ENCODE measurements at regions not wholly inside any gene's neighbourhood (a gene's known extent, or its start where the extent isn't known, plus 50 kb on each side); places are given as distances from the start of the nearest gene placed in this dataset.

DNA sequence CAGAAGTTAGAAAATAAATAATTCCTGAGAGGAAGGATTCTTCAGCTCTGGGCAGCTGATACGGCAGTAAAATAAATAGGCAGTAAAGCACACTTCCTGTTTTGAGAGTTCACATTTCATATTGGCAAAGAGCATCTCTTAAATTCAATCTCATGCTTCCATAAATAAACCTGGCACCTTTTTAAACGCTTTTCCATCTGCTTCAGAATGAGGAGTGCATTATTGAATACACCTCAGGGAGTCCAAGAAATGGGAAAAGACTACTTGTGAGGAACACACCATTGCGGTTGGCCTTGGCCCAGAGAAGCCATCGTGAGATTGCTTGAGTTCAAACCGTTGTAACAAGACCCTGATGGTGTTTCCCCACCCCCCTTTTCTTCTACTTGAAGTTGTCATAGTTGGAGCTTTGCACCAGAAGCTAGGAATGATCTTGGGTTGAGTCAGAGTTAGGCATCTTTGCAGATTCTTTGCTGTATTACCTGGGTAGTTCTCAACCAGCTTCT lies 123.9 kb downstream of the RDH14 start:
- intact Hi-C loops (cut with micrococcal nuclease): no loop called here
- Histone ChIP-seq H3K4me1 (ENCODE audit: insufficient read depth, low read length) (no peaks in the 10 kb centered on the region), H3K36me3 (ENCODE audit: insufficient read depth, low read length) (no peaks in the 10 kb centered on the region), H3K9me3 (ENCODE audit: control insufficient read depth in 1 of 2, low read length in 2 of 2) (no peaks in the 10 kb centered on the region), H3K4me3 (ENCODE audit: low read length in 2 of 2) (no peak overlapping the region), H3K27ac (ENCODE audit: low read depth, low read length) (no peak overlapping the region), H3K27me3 (ENCODE audit: insufficient read depth, low read length) (no peaks in the 10 kb centered on the region)
- H3K27ac Mint-ChIP-seq: no peak overlapping the region
- DNase-seq: no peak
- POLR2A ChIA-PET (ENCODE audit: partially characterized antibody): no interaction called here
- peaks cover 4% of the 10 kb centered on the region in 2 donors for H3K27me3 Mint-ChIP-seq
- no peaks in the 10 kb centered on the region for H3K4me1 Mint-ChIP-seq
- no peaks in the 10 kb centered on the region for H3K36me3 Mint-ChIP-seq
- CTCF ChIA-PET (ENCODE audit: partially characterized antibody): no interaction called here
- H3K9me3 Mint-ChIP-seq: no peaks in the 10 kb centered on the region
- no peak overlapping the region for H3K4me3 Mint-ChIP-seq

DNA sequence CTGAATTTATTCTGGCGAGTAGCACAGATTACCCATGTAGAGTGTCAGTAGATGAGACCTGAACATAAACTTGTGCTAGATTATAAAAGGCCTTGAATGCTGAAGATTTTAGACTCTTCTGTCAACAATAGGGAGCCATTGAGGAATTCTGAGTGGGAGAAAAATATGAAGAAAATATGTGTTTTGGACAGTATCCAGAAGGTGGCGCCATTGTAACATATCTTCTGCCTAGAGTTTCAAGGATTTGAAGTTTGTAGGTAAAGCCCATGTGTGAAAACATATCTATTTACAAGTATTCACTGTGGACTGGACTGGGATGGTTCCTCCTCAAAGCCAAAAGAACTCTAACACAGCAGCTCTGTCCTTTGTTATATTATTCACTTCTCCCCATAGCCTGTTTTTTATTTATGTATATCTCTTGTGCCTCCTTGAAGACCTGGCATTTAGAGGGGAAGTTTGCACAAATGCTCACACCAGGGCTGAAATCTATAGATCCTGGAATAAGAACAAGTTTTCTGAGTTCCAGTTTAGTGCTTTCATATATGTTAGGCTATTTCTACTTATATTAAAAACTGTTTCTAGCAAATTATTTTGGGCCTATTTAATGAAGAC lies 124.9 kb downstream of the RDH14 start:
- no peaks in the 10 kb centered on the region for H3K36me3 Mint-ChIP-seq
- H3K27ac Mint-ChIP-seq: no peak overlapping the region
- Histone ChIP-seq H3K27me3 (ENCODE audit: insufficient read depth, low read length) (no peaks in the 10 kb centered on the region), H3K4me1 (ENCODE audit: insufficient read depth, low read length) (no peaks in the 10 kb centered on the region), H3K9me3 (ENCODE audit: control insufficient read depth in 1 of 2, low read length in 2 of 2) (no peaks in the 10 kb centered on the region), H3K4me3 (ENCODE audit: low read length in 2 of 2) (no peak overlapping the region), H3K27ac (ENCODE audit: low read depth, low read length) (no peak overlapping the region), H3K36me3 (ENCODE audit: insufficient read depth, low read length) (no peaks in the 10 kb centered on the region)
- POLR2A ChIA-PET (ENCODE audit: partially characterized antibody): no interaction called here
- no peak overlapping the region for H3K4me3 Mint-ChIP-seq
- peak in 4 of 5 donors; percentile 8 to 13 (median 9) for DNase-seq
- H3K27me3 Mint-ChIP-seq: peaks cover 1 to 4% of the 10 kb centered on the region in 2 donors
- H3K9me3 Mint-ChIP-seq: no peaks in the 10 kb centered on the region
- H3K4me1 Mint-ChIP-seq: no peaks in the 10 kb centered on the region
- intact Hi-C loops (cut with micrococcal nuclease): no loop called here
- CTCF ChIA-PET (ENCODE audit: partially characterized antibody): no interaction called here

- no peak for DNase-seq
- Mint-ChIP-seq H3K9me3 (no peaks in the 10 kb centered on the region), H3K27ac (no peak overlapping the region), H3K27me3 (peaks cover 0 to 4% of the 10 kb centered on the region in 2 donors), H3K36me3 (no peaks in the 10 kb centered on the region), H3K4me3 (no peak overlapping the region), H3K4me1 (no peaks in the 10 kb centered on the region)
- no peaks in the 10 kb centered on the region for H3K36me3 ChIP-seq (ENCODE audit: insufficient read depth, low read length)
- H3K9me3 ChIP-seq (ENCODE audit: control insufficient read depth in 1 of 2, low read length in 2 of 2): no peaks in the 10 kb centered on the region
- ChIA-PET POLR2A (ENCODE audit: partially characterized antibody) (no interaction called here), CTCF (ENCODE audit: partially characterized antibody) (no interaction called here)
- no peak overlapping the region for H3K4me3 ChIP-seq (ENCODE audit: low read length in 2 of 2)
- H3K4me1 ChIP-seq (ENCODE audit: insufficient read depth, low read length): no peaks in the 10 kb centered on the region
- H3K27me3 ChIP-seq (ENCODE audit: insufficient read depth, low read length): no peaks in the 10 kb centered on the region
- intact Hi-C loops (cut with micrococcal nuclease): no loop called here
- no peak overlapping the region for H3K27ac ChIP-seq (ENCODE audit: low read depth, low read length)
Measured at GRCh38 chr2:18433872-18434271, 126.6 kb downstream of the RDH14 start.

DNA sequence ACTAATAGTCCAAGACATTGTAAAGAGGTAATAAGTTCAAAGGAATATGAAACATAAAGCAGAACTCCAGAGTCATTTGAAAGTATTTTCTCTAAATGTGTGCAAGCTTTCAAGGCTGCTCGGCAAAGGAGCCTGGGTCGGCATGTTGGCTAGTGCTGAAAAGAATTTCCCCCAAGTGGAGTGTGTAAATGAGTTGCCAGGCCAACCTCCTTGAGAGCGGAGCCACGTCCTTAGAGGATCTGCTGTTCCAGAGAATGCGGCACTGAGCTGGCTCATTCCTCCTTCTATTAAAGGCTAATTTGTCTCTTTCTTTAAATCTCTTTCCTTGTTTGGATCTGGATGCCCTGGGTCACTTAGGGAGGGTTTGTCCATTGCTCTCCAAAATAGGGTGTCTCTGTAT lies 127.5 kb downstream of the RDH14 start:
- Mint-ChIP-seq H3K9me3 (no peaks in the 10 kb centered on the region), H3K36me3 (no peaks in the 10 kb centered on the region), H3K4me1 (no peaks in the 10 kb centered on the region), H3K4me3 (no peak overlapping the region), H3K27me3 (peaks cover 0 to 4% of the 10 kb centered on the region in 2 donors), H3K27ac (no peak overlapping the region)
- DNase-seq: no peak
- ChIA-PET POLR2A (ENCODE audit: partially characterized antibody) (no interaction called here), CTCF (ENCODE audit: partially characterized antibody) (no interaction called here)
- H3K27me3 ChIP-seq (ENCODE audit: insufficient read depth, low read length): no peaks in the 10 kb centered on the region
- intact Hi-C loops (cut with micrococcal nuclease): no loop called here
- no peaks in the 10 kb centered on the region for H3K4me1 ChIP-seq (ENCODE audit: insufficient read depth, low read length)
- H3K27ac ChIP-seq (ENCODE audit: low read depth, low read length): no peak overlapping the region
- no peaks in the 10 kb centered on the region for H3K9me3 ChIP-seq (ENCODE audit: control insufficient read depth in 1 of 2, low read length in 2 of 2)
- no peak overlapping the region for H3K4me3 ChIP-seq (ENCODE audit: low read length in 2 of 2)
- H3K36me3 ChIP-seq (ENCODE audit: insufficient read depth, low read length): no peaks in the 10 kb centered on the region

GRCh38 chr2:18430996-18431748 lies 129.3 kb downstream of the RDH14 start:
- H3K36me3 Mint-ChIP-seq: no peaks in the 10 kb centered on the region
- DNase-seq: no peak
- Histone ChIP-seq H3K27ac (ENCODE audit: low read depth, low read length) (no peak overlapping the region), H3K9me3 (ENCODE audit: control insufficient read depth in 1 of 2, low read length in 2 of 2) (no peaks in the 10 kb centered on the region), H3K4me3 (ENCODE audit: low read length in 2 of 2) (no peak overlapping the region), H3K27me3 (ENCODE audit: insufficient read depth, low read length) (no peaks in the 10 kb centered on the region), H3K36me3 (ENCODE audit: insufficient read depth, low read length) (no peaks in the 10 kb centered on the region), H3K4me1 (ENCODE audit: insufficient read depth, low read length) (no peaks in the 10 kb centered on the region)
- no peak overlapping the region for H3K27ac Mint-ChIP-seq
- peaks cover 0 to 4% of the 10 kb centered on the region in 2 donors for H3K27me3 Mint-ChIP-seq
- ChIA-PET CTCF (ENCODE audit: partially characterized antibody) (interaction anchor here (0.5 kb wide), 1 partner anchor 285 kb away, joined by 4 read pairs; no protein-coding TSS in a partner anchor), POLR2A (ENCODE audit: partially characterized antibody) (no interaction called here)
- intact Hi-C loops (cut with micrococcal nuclease): no loop called here
- no peaks in the 10 kb centered on the region for H3K4me1 Mint-ChIP-seq
- H3K9me3 Mint-ChIP-seq: no peaks in the 10 kb centered on the region
- no peak overlapping the region for H3K4me3 Mint-ChIP-seq

DNA sequence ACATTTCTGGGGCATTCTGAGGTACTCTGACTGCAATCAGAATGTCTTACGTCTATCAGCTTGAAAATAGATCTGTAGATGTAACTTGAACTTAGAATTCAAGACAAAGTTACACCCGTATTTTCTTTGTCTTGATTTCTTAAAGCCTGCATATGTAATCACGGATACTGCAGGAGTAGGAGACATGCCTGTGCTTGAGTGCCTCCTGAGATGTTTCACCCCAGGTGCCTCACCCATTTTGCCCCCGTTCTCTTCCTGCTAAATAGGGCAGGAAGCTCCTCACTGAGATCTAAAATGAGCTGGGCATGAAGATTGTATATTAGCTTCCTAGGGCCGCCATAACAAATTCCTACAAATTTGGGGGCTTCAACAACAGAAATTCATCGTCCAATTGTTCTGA lies 131.9 kb downstream of the RDH14 start:
- POLR2A ChIA-PET (ENCODE audit: partially characterized antibody): no interaction called here
- H3K9me3 Mint-ChIP-seq: no peaks in the 10 kb centered on the region
- DNase-seq: no peak
- H3K27me3 Mint-ChIP-seq: peaks cover 0 to 6% of the 10 kb centered on the region in 2 donors
- no peaks in the 10 kb centered on the region for H3K27me3 ChIP-seq (ENCODE audit: insufficient read depth, low read length)
- H3K9me3 ChIP-seq (ENCODE audit: control insufficient read depth in 1 of 2, low read length in 2 of 2): no peaks in the 10 kb centered on the region
- H3K4me1 Mint-ChIP-seq: no peaks in the 10 kb centered on the region
- no peak overlapping the region for H3K27ac Mint-ChIP-seq
- H3K4me3 ChIP-seq (ENCODE audit: low read length in 2 of 2): no peak overlapping the region
- no peaks in the 10 kb centered on the region for H3K36me3 Mint-ChIP-seq
- CTCF ChIA-PET (ENCODE audit: partially characterized antibody): no interaction called here
- no peaks in the 10 kb centered on the region for H3K4me1 ChIP-seq (ENCODE audit: insufficient read depth, low read length)
- H3K4me3 Mint-ChIP-seq: no peak overlapping the region
- no peak overlapping the region for H3K27ac ChIP-seq (ENCODE audit: low read depth, low read length)
- intact Hi-C loops (cut with micrococcal nuclease): no loop called here
- H3K36me3 ChIP-seq (ENCODE audit: insufficient read depth, low read length): no peaks in the 10 kb centered on the region

DNA sequence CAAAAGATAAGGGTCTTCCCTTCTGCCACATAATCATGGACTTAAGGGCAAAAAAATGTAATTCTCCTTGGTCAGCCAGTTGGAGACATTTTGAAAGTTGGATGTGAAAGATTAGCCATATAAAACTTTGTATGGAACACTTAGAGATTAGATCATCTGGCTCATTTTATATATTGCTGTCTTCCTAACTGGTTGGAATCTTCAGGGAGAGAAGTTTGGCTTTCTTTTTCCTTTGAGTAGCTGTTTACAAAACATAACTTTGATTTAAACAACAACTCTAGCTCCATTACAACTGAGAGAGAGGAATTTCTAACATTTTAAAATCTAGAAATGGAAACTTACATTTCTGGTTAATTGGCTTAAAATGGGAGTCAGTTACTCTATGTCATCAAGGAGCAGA lies 132.7 kb downstream of the RDH14 start:
- ChIA-PET POLR2A (ENCODE audit: partially characterized antibody) (no interaction called here), CTCF (ENCODE audit: partially characterized antibody) (no interaction called here)
- Histone ChIP-seq H3K9me3 (ENCODE audit: control insufficient read depth in 1 of 2, low read length in 2 of 2) (no peaks in the 10 kb centered on the region), H3K27me3 (ENCODE audit: insufficient read depth, low read length) (no peaks in the 10 kb centered on the region), H3K27ac (ENCODE audit: low read depth, low read length) (no peak overlapping the region), H3K4me1 (ENCODE audit: insufficient read depth, low read length) (no peaks in the 10 kb centered on the region), H3K36me3 (ENCODE audit: insufficient read depth, low read length) (no peaks in the 10 kb centered on the region), H3K4me3 (ENCODE audit: low read length in 2 of 2) (no peak overlapping the region)
- H3K4me3 Mint-ChIP-seq: no peak overlapping the region
- intact Hi-C loops (cut with micrococcal nuclease): no loop called here
- peaks cover 2% of the 10 kb centered on the region in 2 donors for H3K27me3 Mint-ChIP-seq
- no peak for DNase-seq
- no peaks in the 10 kb centered on the region for H3K9me3 Mint-ChIP-seq
- no peaks in the 10 kb centered on the region for H3K36me3 Mint-ChIP-seq
- no peaks in the 10 kb centered on the region for H3K4me1 Mint-ChIP-seq
- no peak overlapping the region for H3K27ac Mint-ChIP-seq
